ELR (cell line): ENCODE measurements at regions not wholly inside any gene's neighbourhood (a gene's known extent, or its start where the extent isn't known, plus 50 kb on each side); places are given as distances from the start of the nearest gene placed in this dataset.

ENCODE experiments used
- DNase-seq: peaks from one replicate; pipeline ENCODE4 v3.0.0-alpha.2; 2015; ENCODE audit warnings: low read depth

- no peak for DNase-seq
Measured at GRCh38 chr20:56175884-56176283, 72.6 kb upstream of the MC3R start.

GRCh38 chr20:56178219-56178618, 70.3 kb upstream of the MC3R start:
- DNase-seq: no peak

GRCh38 chr20:56179051-56179450, 69.5 kb upstream of the MC3R start:
- no peak for DNase-seq

DNA sequence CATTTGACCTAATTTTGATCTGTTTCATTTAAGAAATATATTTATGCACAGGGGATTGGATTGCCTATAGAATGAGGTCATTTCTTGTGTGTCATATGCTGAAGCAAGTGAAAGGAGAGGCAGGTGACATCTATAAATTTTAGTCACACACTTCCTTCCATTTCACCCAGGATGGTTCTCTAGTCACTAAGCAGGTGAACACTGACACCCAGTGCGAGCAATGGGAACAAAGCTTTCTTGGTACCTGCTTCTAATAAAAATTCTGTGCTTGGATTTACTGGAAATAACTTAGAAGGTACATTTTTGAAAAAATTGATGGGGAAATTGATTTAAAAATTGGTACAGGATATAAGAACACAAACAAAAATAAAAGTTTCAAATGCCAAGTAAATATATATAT, 66.9 kb upstream of the MC3R start:
- DNase-seq: no peak

DNA sequence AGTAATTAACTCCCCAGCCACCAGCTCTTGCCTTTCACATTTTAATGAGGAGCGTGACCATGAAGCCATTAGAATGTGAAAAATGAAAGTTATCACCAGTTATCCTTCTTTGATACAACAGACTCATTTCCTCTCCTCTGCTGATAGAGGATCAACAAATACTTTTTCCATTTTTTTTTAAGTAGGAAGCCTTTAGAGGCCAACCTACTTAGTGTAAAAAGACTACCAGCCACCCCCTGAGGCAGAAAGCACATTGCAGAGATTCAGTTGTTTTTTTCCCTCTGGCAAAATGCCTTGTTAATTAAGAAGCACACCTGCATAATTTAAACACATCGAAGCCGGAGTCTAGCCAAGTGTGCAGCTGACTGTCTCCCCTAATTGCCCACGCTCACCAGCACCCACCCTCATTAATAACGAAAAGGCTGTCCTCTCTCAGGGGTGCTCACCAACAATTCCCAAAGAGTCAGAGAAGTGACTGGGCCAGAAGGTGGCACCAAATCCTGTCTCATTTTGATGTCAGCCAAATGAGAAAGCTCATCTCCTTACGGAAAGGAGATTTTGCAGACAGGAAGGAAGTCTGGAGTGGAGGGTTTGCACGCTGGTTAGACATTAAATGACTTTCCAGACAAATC, 60.9 kb upstream of the MC3R start:
- DNase-seq: peak; percentile 46

GRCh38 chr20:56194042-56194441, 54.5 kb upstream of the MC3R start:
- no peak for DNase-seq

- DNase-seq: no peak
Measured at GRCh38 chr20:56195946-56196345, 52.6 kb upstream of the MC3R start.
